Adrenal gland (tissue), 5 donors: ENCODE measurements at regions not wholly inside any gene's neighbourhood (a gene's known extent, or its start where the extent isn't known, plus 50 kb on each side); places are given as distances from the start of the nearest gene placed in this dataset.

Experiments used
- CTCF ChIP-seq, 6 experiments: fragments of 450-650 bp in 4 of 6; fragments of 200-600 bp in 2 of 6; sonication (generic) in 1 of 6; IDR thresholded peaks; 1 replicate in 5 of 6; 2 replicates in 1 of 6; pipeline versions ENCODE4 v1.5.1 to v1.8.0; 2016 to 2021; ENCODE audit warnings: antibody characterized with exemption in 6 of 6, mild to moderate bottlenecking in 2 of 6, moderate library complexity in 1 of 6
- POLR2A ChIP-seq, 2 donors: fragments of 450-650 bp; IDR thresholded peaks; one replicate each; pipeline ENCODE4 v1.6.1; 2017; ENCODE audit warnings: antibody characterized with exemption in 2 of 2, mild to moderate bottlenecking in 2 of 2, moderate library complexity in 1 of 2
- donor health status: DM: no; HTN: no; CAD: no.

- TF ChIP-seq POLR2A (IDR thresholded peaks at IDR 0.05) (no peak), CTCF (IDR thresholded peaks at IDR 0.05) (no peak)
Measured at GRCh38 chr3:73805435-73805834, 180.7 kb upstream of the PDZRN3 start.
